Sigmoid colon (tissue), 6 donors: ENCODE measurements at regions not wholly inside any gene's neighbourhood (a gene's known extent, or its start where the extent isn't known, plus 50 kb on each side); places are given as distances from the start of the nearest gene placed in this dataset.

Experiments
- DNase-seq: peaks from one replicate; pipeline ENCODE4 v3.0.0-alpha.2; 2019
- H3K27ac ChIP-seq, 4 donors: fragments of 200-600 bp; sonication (generic); one replicate each; pipeline ENCODE4 v1.5.1; 2016 to 2019; ENCODE audit warnings: mild to moderate bottlenecking in 1 of 4
- H3K27me3 ChIP-seq, 3 donors: fragments of 200-600 bp; sonication (generic); one replicate each; pipeline ENCODE4 v1.5.1; 2019; ENCODE audit warnings: mild to moderate bottlenecking in 1 of 3
- H3K36me3 ChIP-seq, 4 donors: fragments of 200-600 bp; sonication (generic); one replicate each; pipeline ENCODE4 v1.5.1; 2016 to 2019
- H3K4me1 ChIP-seq, 4 donors: fragments of 200-600 bp; sonication (generic); one replicate each; pipeline ENCODE4 v1.5.1; 2017 to 2019
- H3K4me3 ChIP-seq, 4 donors: fragments of 200-600 bp; sonication (generic); one replicate each; pipeline ENCODE4 v1.5.1; 2017 to 2019; ENCODE audit warnings: mild to moderate bottlenecking in 2 of 4, moderate library complexity in 1 of 4
- H3K9me3 ChIP-seq, 4 donors: fragments of 200-600 bp in 3 of 4; sonication (generic) in 3 of 4; one replicate each; pipeline versions ENCODE4 v1.5.1 to v1.6.1; 2013 to 2019
- EP300 ChIP-seq, 4 donors: sonication (generic); formaldehyde crosslinking; IDR thresholded peaks; one replicate each; pipeline ENCODE4 v1.6.1; 2017; ENCODE audit warnings: antibody characterized with exemption in 4 of 4
- POLR2A ChIP-seq, 2 donors: fragments of 450-650 bp; IDR thresholded peaks; one replicate each; pipeline ENCODE4 v1.6.1; 2016; ENCODE audit warnings: antibody characterized with exemption in 2 of 2, mild to moderate bottlenecking in 2 of 2, moderate library complexity in 2 of 2
- POLR2AphosphoS5 ChIP-seq, 4 donors: sonication (generic); formaldehyde crosslinking; IDR thresholded peaks; one replicate each; pipeline ENCODE4 v1.6.1; 2017; ENCODE audit warnings: antibody characterized with exemption in 4 of 4
- WGBS, 2 donors: extraction: QIAGEN DNeasy Blood & Tissue Kit; methylation state at CpG; one replicate each; pipeline ENCODE4 v1.1.7; 2013; 5-methylcytosine and 5-hydroxymethylcytosine counted together
- intact Hi-C: fragments of 100-400 bp; cut with DNase I; formaldehyde crosslinking; loops from one replicate; pipeline ENCODE4 v1.15.1; 2023
- TF ChIP-seq, protein P1 (sequence below), 4 experiments: fragments of 450-650 bp in 3 of 4; fragments of 200-600 bp in 1 of 4; IDR thresholded peaks; one replicate each; pipeline ENCODE4 v1.5.1; 2016 to 2019; ENCODE audit warnings: antibody characterized with exemption in 4 of 4, mild to moderate bottlenecking in 3 of 4, moderate library complexity in 2 of 4
- donor health status: healthy with polysubstance abuse.
- donor health status: healthy.

DNA sequence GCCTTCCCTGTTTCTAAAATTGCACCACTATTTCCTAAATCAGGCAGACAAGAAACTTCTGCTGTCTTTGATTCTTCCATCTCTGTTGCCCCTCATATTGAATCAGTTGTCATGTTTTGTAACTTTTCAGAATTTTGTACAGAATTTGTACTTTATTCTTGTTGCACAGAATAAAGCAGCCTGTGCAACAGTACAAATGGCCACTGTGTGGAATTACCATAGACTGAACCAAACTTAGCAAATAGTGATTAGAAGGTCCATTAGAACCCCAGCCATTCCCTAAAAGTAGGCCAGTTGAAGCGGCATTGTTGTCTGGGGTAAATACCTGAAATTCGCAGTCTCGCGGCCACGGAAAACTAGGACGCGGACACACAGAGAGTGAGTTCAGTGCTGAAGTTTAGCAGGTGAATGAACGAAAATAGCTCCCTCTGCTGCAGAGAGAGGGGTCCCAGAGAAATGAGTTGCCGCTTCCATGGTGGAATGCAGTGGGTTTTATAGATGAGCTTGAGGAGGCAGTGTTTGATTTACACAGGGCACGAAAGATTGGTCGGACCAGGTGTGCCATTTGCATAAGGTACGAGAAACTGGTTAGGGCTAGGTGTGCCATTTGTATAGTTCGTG, 71.8 kb downstream of the C4orf33 start:
- no peaks in the 10 kb centered on the region for H3K27me3 ChIP-seq
- no peak for DNase-seq
- no peak for TF ChIP-seq POLR2A (IDR thresholded peaks at IDR 0.05)
- TF ChIP-seq EP300 (IDR thresholded peaks at IDR 0.05), result no peak
- TF ChIP-seq POLR2AphosphoS5 (IDR thresholded peaks at IDR 0.05), result no peak
- TF ChIP-seq, protein P1, sequence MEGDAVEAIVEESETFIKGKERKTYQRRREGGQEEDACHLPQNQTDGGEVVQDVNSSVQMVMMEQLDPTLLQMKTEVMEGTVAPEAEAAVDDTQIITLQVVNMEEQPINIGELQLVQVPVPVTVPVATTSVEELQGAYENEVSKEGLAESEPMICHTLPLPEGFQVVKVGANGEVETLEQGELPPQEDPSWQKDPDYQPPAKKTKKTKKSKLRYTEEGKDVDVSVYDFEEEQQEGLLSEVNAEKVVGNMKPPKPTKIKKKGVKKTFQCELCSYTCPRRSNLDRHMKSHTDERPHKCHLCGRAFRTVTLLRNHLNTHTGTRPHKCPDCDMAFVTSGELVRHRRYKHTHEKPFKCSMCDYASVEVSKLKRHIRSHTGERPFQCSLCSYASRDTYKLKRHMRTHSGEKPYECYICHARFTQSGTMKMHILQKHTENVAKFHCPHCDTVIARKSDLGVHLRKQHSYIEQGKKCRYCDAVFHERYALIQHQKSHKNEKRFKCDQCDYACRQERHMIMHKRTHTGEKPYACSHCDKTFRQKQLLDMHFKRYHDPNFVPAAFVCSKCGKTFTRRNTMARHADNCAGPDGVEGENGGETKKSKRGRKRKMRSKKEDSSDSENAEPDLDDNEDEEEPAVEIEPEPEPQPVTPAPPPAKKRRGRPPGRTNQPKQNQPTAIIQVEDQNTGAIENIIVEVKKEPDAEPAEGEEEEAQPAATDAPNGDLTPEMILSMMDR (IDR thresholded peaks at IDR 0.05), result no peak
- no peaks in the 10 kb centered on the region for H3K4me1 ChIP-seq
- no peaks in the 10 kb centered on the region for H3K9me3 ChIP-seq
- WGBS, 2 donors, result 34 to 45% methylated on average over 13 of the region's 13 CpGs
- H3K27ac ChIP-seq, result no peak overlapping the region
- H3K4me3 ChIP-seq, result no peak overlapping the region
- intact Hi-C loops, result no loop called here
- H3K36me3 ChIP-seq, result no peaks in the 10 kb centered on the region

DNA sequence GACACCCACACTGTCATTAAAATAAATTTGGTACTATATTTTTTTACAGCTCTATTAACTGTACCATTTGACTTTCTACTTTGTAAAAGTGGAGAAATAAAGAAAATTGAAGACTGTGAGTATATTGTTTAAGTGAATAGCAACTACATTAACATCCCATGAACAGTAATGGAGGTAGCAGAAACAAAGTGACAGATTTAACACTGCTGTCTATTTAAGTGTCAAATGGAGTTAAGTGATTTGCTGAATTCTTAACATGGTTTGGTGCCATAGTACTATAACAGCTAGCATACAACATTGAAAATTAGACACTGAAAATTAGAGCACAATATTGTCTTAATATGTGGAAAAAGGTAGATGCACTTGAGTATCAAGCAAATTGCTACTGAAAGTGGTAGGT, 76.2 kb downstream of the C4orf33 start:
- Histone ChIP-seq H3K27me3 (no peaks in the 10 kb centered on the region), H3K4me3 (no peak overlapping the region), H3K9me3 (no peaks in the 10 kb centered on the region), H3K27ac (no peak overlapping the region), H3K36me3 (no peaks in the 10 kb centered on the region), H3K4me1 (no peaks in the 10 kb centered on the region)
- TF ChIP-seq POLR2A (IDR thresholded peaks at IDR 0.05), result no peak
- TF ChIP-seq, protein P1 (IDR thresholded peaks at IDR 0.05), result no peak
- TF ChIP-seq POLR2AphosphoS5 (IDR thresholded peaks at IDR 0.05), result no peak
- no peak for TF ChIP-seq EP300 (IDR thresholded peaks at IDR 0.05)
- DNase-seq, result no peak
- intact Hi-C loops, result no loop called here

DNA sequence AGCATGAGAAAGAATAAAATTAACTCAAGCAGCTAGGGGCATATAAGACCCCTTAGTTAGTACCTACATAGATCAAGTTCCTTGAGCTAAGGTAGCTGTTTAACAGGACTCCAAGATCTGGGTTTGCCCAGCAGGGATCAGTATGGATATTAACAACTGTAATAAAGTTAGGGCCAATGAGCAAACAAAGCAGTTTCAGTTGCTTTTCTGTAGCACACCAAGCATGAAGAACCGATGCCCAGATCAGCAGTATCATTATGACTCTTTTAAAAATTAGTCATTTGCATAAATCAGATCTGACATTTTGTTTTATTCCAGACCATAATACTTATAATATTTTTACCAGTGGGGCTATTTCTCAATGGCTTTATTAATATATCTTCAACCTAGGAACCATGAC, 80.9 kb downstream of the C4orf33 start:
- Histone ChIP-seq H3K9me3 (no peaks in the 10 kb centered on the region), H3K27me3 (no peaks in the 10 kb centered on the region), H3K4me3 (no peak overlapping the region), H3K27ac (no peak overlapping the region), H3K36me3 (no peaks in the 10 kb centered on the region), H3K4me1 (no peaks in the 10 kb centered on the region)
- TF ChIP-seq POLR2AphosphoS5 (IDR thresholded peaks at IDR 0.05) (no peak), POLR2A (IDR thresholded peaks at IDR 0.05) (no peak), EP300 (IDR thresholded peaks at IDR 0.05) (no peak)
- TF ChIP-seq, protein P1 (IDR thresholded peaks at IDR 0.05), result no peak
- 69 to 79% methylated on average over 1 of the region's 1 CpG for WGBS, 2 donors
- DNase-seq, result no peak
- intact Hi-C loops, result no loop called here

DNA sequence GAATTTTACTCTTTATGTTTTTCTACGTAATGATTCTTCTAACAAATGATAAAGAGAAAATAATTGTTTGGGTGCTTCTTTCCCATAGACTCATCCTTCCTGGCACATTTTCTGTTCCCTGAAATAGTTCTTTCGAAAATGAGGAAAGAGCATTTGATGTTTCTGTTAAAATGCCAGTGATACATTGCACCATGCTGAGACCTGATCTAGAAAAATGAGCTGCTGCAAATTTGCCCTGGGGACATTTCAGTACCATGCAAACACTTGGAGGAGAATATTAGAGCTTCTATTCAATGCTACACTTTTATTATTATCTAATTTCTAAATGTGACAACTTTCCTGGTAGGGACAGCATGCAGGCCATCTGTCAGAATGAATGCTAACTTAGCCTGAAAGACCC, 83.3 kb downstream of the C4orf33 start:
- H3K4me3 ChIP-seq, result no peak overlapping the region
- H3K9me3 ChIP-seq, result no peaks in the 10 kb centered on the region
- TF ChIP-seq EP300 (IDR thresholded peaks at IDR 0.05), result no peak
- TF ChIP-seq, protein P1 (IDR thresholded peaks at IDR 0.05), result no peak
- no peak for TF ChIP-seq POLR2A (IDR thresholded peaks at IDR 0.05)
- TF ChIP-seq POLR2AphosphoS5 (IDR thresholded peaks at IDR 0.05), result no peak
- DNase-seq, result no peak
- H3K36me3 ChIP-seq, result no peaks in the 10 kb centered on the region
- H3K27me3 ChIP-seq, result no peaks in the 10 kb centered on the region
- no peak overlapping the region for H3K27ac ChIP-seq
- intact Hi-C loops, result no loop called here
- no peaks in the 10 kb centered on the region for H3K4me1 ChIP-seq
- 81 to 87% methylated on average over 2 of the region's 2 CpGs for WGBS, 2 donors

DNA sequence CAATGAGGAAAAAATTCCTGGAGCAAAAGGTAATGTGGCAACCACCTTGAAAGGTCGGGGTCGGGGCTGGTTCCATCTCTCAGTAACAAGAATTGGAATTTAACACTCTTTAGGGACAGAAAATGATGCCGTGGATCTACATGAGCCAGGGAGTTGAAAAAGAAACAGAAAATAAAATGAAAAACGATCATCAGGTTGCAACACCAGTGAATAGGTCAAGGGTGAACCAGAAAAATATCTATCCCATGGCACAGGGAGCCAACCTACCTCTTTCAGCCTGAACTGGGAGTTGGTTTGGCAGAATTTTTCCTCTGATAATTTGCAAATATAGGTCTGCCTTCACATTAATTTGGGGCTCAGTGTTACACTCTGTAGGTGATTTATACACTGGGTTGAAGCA, 93.7 kb downstream of the C4orf33 start:
- TF ChIP-seq EP300 (IDR thresholded peaks at IDR 0.05), result no peak
- TF ChIP-seq, protein P1 (IDR thresholded peaks at IDR 0.05), result no peak
- no peak for TF ChIP-seq POLR2A (IDR thresholded peaks at IDR 0.05)
- no peak for TF ChIP-seq POLR2AphosphoS5 (IDR thresholded peaks at IDR 0.05)
- Histone ChIP-seq H3K27me3 (no peaks in the 10 kb centered on the region), H3K27ac (no peak overlapping the region), H3K9me3 (no peaks in the 10 kb centered on the region), H3K36me3 (no peaks in the 10 kb centered on the region), H3K4me1 (no peaks in the 10 kb centered on the region), H3K4me3 (no peak overlapping the region)
- WGBS, 2 donors, result 60 to 79% methylated on average over 4 of the region's 4 CpGs
- no peak for DNase-seq
- intact Hi-C loops, result no loop called here
